HEK293 (cell line): ENCODE measurements at regions not wholly inside any gene's neighbourhood (a gene's known extent, or its start where the extent isn't known, plus 50 kb on each side); places are given as distances from the start of the nearest gene placed in this dataset.

Experiments used
- HOXD13 ChIP-seq: sonication (generic); formaldehyde crosslinking; IDR thresholded peaks from 2 replicates; pipeline ENCODE4 v1.8.0; 2022; ENCODE audit warnings: missing genetic modification reagents, borderline replicate concordance
- KLF1 ChIP-seq: fragments of 450-650 bp; formaldehyde crosslinking; IDR thresholded peaks from 2 replicates; pipeline ENCODE4 v1.5.1; 2016; ENCODE audit warnings: missing biosample characterization, missing genetic modification characterization
- MEIS1 ChIP-seq: sonication (generic); formaldehyde crosslinking; IDR thresholded peaks from 2 replicates; pipeline ENCODE4 v1.8.1; 2022; ENCODE audit warnings: missing genetic modification reagents, mild to moderate bottlenecking, borderline replicate concordance
- PATZ1 ChIP-seq: fragments of 450-650 bp; formaldehyde crosslinking; IDR thresholded peaks from 2 replicates; pipeline ENCODE4 v1.5.1; 2016; ENCODE audit warnings: missing biosample characterization, missing genetic modification characterization
- ZNF223 ChIP-seq: fragments of 450-650 bp; formaldehyde crosslinking; IDR thresholded peaks from 2 replicates; pipeline ENCODE4 v1.5.1; 2016; ENCODE audit warnings: missing biosample characterization, missing genetic modification characterization
- ZNF280C ChIP-seq: fragments of 450-650 bp; formaldehyde crosslinking; IDR thresholded peaks from 2 replicates; pipeline ENCODE4 v1.5.1; 2016; ENCODE audit warnings: missing biosample characterization, missing genetic modification characterization
- ZNF394 ChIP-seq: fragments of 450-650 bp; formaldehyde crosslinking; IDR thresholded peaks from 2 replicates; pipeline ENCODE4 v1.5.1; 2016; ENCODE audit warnings: missing biosample characterization, missing genetic modification characterization, mild to moderate bottlenecking, moderate library complexity, borderline replicate concordance
- ZNF501 ChIP-seq: fragments of 450-650 bp; formaldehyde crosslinking; IDR thresholded peaks from 2 replicates; pipeline ENCODE4 v1.5.1; 2016; ENCODE audit warnings: missing biosample characterization, missing genetic modification characterization
- ZNF561 ChIP-seq: fragments of 450-650 bp; IDR thresholded peaks from 2 replicates; pipeline ENCODE4 v1.5.1; 2018; ENCODE audit warnings: missing biosample characterization, missing genetic modification characterization, borderline replicate concordance
- ZNF785 ChIP-seq: fragments of 450-650 bp; formaldehyde crosslinking; IDR thresholded peaks from 2 replicates; pipeline ENCODE4 v1.5.1; 2016; ENCODE audit warnings: missing biosample characterization, missing genetic modification characterization
- ZNF791 ChIP-seq: fragments of 450-650 bp; formaldehyde crosslinking; IDR thresholded peaks from 2 replicates; pipeline ENCODE4 v1.5.1; 2016; ENCODE audit warnings: missing biosample characterization, missing genetic modification characterization
- TF ChIP-seq, protein P1 (sequence below): fragments of 450-650 bp; formaldehyde crosslinking; IDR thresholded peaks from 2 replicates; pipeline ENCODE4 v1.5.1; 2016; ENCODE audit warnings: missing biosample characterization, missing genetic modification characterization
- TF ChIP-seq, protein P2 (sequence below): fragments of 450-650 bp; formaldehyde crosslinking; conservative IDR thresholded peaks from 2 replicates; pipeline ENCODE4 v1.5.1; 2016; ENCODE audit warnings: low read depth, missing biosample characterization, missing genetic modification characterization
- TF ChIP-seq, protein P3 (sequence below): fragments of 450-650 bp; formaldehyde crosslinking; IDR thresholded peaks from 2 replicates; pipeline ENCODE4 v1.5.1; 2016; ENCODE audit warnings: missing biosample characterization, missing genetic modification characterization, borderline replicate concordance

- TF ChIP-seq, protein P1, sequence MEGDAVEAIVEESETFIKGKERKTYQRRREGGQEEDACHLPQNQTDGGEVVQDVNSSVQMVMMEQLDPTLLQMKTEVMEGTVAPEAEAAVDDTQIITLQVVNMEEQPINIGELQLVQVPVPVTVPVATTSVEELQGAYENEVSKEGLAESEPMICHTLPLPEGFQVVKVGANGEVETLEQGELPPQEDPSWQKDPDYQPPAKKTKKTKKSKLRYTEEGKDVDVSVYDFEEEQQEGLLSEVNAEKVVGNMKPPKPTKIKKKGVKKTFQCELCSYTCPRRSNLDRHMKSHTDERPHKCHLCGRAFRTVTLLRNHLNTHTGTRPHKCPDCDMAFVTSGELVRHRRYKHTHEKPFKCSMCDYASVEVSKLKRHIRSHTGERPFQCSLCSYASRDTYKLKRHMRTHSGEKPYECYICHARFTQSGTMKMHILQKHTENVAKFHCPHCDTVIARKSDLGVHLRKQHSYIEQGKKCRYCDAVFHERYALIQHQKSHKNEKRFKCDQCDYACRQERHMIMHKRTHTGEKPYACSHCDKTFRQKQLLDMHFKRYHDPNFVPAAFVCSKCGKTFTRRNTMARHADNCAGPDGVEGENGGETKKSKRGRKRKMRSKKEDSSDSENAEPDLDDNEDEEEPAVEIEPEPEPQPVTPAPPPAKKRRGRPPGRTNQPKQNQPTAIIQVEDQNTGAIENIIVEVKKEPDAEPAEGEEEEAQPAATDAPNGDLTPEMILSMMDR (tag by site-specific recombination) = no peak
- TF ChIP-seq ZNF791 (no peak), ZNF501 (tag by site-specific recombination) (no peak), PATZ1 (no peak), ZNF223 (tag by site-specific recombination) (no peak), ZNF394 (tag by site-specific recombination) (no peak), ZNF561 (tag by site-specific recombination) (no peak), ZNF280C (no peak), KLF1 (tag by site-specific recombination) (no peak), MEIS1 (CRISPR knock-in tag) (no peak), ZNF785 (tag by site-specific recombination) (no peak), HOXD13 (CRISPR knock-in tag) (no peak)
- TF ChIP-seq, protein P2, sequence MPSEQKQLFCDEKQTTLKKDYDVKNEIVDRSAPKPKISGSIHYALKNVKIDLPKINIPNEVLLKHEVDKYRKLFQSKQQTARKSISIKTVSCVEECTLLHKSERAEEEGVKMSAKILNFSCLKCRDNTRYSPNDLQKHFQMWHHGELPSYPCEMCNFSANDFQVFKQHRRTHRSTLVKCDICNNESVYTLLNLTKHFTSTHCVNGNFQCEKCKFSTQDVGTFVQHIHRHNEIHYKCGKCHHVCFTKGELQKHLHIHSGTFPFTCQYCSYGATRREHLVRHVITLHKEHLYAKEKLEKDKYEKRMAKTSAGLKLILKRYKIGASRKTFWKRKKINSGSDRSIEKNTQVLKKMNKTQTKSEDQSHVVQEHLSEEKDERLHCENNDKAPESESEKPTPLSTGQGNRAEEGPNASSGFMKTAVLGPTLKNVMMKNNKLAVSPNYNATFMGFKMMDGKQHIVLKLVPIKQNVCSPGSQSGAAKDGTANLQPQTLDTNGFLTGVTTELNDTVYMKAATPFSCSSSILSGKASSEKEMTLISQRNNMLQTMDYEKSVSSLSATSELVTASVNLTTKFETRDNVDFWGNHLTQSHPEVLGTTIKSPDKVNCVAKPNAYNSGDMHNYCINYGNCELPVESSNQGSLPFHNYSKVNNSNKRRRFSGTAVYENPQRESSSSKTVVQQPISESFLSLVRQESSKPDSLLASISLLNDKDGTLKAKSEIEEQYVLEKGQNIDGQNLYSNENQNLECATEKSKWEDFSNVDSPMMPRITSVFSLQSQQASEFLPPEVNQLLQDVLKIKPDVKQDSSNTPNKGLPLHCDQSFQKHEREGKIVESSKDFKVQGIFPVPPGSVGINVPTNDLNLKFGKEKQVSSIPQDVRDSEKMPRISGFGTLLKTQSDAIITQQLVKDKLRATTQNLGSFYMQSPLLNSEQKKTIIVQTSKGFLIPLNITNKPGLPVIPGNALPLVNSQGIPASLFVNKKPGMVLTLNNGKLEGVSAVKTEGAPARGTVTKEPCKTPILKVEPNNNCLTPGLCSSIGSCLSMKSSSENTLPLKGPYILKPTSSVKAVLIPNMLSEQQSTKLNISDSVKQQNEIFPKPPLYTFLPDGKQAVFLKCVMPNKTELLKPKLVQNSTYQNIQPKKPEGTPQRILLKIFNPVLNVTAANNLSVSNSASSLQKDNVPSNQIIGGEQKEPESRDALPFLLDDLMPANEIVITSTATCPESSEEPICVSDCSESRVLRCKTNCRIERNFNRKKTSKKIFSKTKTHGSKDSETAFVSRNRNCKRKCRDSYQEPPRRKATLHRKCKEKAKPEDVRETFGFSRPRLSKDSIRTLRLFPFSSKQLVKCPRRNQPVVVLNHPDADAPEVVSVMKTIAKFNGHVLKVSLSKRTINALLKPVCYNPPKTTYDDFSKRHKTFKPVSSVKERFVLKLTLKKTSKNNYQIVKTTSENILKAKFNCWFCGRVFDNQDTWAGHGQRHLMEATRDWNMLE (tag by site-specific recombination) = no peak
- TF ChIP-seq, protein P3, sequence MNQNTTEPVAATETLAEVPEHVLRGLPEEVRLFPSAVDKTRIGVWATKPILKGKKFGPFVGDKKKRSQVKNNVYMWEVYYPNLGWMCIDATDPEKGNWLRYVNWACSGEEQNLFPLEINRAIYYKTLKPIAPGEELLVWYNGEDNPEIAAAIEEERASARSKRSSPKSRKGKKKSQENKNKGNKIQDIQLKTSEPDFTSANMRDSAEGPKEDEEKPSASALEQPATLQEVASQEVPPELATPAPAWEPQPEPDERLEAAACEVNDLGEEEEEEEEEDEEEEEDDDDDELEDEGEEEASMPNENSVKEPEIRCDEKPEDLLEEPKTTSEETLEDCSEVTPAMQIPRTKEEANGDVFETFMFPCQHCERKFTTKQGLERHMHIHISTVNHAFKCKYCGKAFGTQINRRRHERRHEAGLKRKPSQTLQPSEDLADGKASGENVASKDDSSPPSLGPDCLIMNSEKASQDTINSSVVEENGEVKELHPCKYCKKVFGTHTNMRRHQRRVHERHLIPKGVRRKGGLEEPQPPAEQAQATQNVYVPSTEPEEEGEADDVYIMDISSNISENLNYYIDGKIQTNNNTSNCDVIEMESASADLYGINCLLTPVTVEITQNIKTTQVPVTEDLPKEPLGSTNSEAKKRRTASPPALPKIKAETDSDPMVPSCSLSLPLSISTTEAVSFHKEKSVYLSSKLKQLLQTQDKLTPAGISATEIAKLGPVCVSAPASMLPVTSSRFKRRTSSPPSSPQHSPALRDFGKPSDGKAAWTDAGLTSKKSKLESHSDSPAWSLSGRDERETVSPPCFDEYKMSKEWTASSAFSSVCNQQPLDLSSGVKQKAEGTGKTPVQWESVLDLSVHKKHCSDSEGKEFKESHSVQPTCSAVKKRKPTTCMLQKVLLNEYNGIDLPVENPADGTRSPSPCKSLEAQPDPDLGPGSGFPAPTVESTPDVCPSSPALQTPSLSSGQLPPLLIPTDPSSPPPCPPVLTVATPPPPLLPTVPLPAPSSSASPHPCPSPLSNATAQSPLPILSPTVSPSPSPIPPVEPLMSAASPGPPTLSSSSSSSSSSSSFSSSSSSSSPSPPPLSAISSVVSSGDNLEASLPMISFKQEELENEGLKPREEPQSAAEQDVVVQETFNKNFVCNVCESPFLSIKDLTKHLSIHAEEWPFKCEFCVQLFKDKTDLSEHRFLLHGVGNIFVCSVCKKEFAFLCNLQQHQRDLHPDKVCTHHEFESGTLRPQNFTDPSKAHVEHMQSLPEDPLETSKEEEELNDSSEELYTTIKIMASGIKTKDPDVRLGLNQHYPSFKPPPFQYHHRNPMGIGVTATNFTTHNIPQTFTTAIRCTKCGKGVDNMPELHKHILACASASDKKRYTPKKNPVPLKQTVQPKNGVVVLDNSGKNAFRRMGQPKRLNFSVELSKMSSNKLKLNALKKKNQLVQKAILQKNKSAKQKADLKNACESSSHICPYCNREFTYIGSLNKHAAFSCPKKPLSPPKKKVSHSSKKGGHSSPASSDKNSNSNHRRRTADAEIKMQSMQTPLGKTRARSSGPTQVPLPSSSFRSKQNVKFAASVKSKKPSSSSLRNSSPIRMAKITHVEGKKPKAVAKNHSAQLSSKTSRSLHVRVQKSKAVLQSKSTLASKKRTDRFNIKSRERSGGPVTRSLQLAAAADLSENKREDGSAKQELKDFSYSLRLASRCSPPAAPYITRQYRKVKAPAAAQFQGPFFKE (tag by site-specific recombination) = no peak
Measured at GRCh38 chr3:106323586-106323985, 454.8 kb upstream of the CBLB start.
